ENCODE measurements at regions not wholly inside any gene's neighbourhood (a gene's known extent, or its start where the extent isn't known, plus 50 kb on each side); places are given as distances from the start of the nearest gene placed in this dataset.

DNA sequence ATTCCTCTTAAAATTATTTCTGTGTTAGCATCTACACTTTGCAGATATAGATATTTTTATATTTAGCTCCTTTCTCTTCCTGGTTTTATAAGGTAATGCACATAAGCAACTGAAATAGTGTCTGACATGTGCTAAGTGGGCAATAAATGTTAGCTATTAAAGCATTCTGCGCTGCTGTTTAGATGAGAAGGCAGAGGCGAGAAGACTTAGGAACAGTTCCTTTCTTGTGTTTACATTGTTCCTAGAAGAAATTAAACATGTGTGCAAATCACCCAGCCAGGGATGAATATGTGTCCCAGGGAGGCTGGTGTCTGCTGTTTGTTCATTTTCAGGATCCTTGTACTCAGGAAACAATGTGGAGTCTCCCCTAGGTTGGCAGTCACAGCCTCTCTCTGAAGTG lies 292.3 kb downstream of the PMP22 start:
- H3K4me3 Mint-ChIP-seq = no peak overlapping the region
- H3K9me3 Mint-ChIP-seq = peaks cover 26% of the 10 kb centered on the region
- H3K36me3 Mint-ChIP-seq (ENCODE audit: low read depth) = no peaks in the 10 kb centered on the region
- H3K27me3 Mint-ChIP-seq = peaks cover 24% of the 10 kb centered on the region
- H3K27ac Mint-ChIP-seq = no peak overlapping the region
- H3K4me1 Mint-ChIP-seq (ENCODE audit: low read depth) = no peaks in the 10 kb centered on the region

GRCh38 chr17:14971054-14971453 lies 294.1 kb downstream of the PMP22 start:
- peaks cover 26% of the 10 kb centered on the region for H3K9me3 Mint-ChIP-seq

GRCh38 chr17:14959106-14959648 lies 305.9 kb downstream of the PMP22 start:
- Mint-ChIP-seq H3K4me1 (ENCODE audit: low read depth) (no peaks in the 10 kb centered on the region), H3K4me3 (no peak overlapping the region), H3K36me3 (ENCODE audit: low read depth) (no peaks in the 10 kb centered on the region), H3K27ac (no peak overlapping the region), H3K9me3 (no peaks in the 10 kb centered on the region), H3K27me3 (peaks cover 3% of the 10 kb centered on the region)

More at GRCh38 chr17:14971054-14971453, 294.1 kb downstream of the PMP22 start:
- Mint-ChIP-seq H3K4me1 (ENCODE audit: low read depth) (no peaks in the 10 kb centered on the region), H3K36me3 (ENCODE audit: low read depth) (no peaks in the 10 kb centered on the region), H3K27ac (no peak overlapping the region), H3K4me3 (no peak overlapping the region), H3K27me3 (peaks cover 24% of the 10 kb centered on the region)

GRCh38 chr17:14953405-14953804 lies 311.7 kb downstream of the PMP22 start:
- H3K9me3 Mint-ChIP-seq = no peaks in the 10 kb centered on the region
- H3K27ac Mint-ChIP-seq = no peak overlapping the region
- no peaks in the 10 kb centered on the region for H3K36me3 Mint-ChIP-seq (ENCODE audit: low read depth)
- H3K4me3 Mint-ChIP-seq = no peak overlapping the region
- H3K4me1 Mint-ChIP-seq (ENCODE audit: low read depth) = no peaks in the 10 kb centered on the region
- peaks cover 7% of the 10 kb centered on the region for H3K27me3 Mint-ChIP-seq

DNA sequence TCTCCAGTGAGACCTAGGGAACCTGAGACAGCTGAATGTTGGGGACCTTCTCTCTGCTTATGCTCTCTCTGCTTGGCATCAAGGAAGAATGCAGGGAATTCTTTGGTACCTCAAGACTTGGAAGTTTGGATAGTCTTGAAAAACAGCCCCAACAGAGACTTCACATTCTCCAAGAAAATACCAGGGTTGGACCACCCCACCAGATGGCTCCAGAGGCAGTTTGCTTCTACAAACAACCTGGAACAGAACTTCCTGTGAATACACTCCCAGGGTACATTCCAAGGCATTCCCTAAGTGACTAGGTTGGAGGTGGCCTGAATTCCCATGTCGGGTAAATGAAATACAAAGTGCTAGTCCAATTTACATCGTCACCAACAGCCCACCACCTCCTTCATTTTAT lies 314.4 kb downstream of the PMP22 start:
- no peak overlapping the region for H3K4me3 Mint-ChIP-seq
- no peaks in the 10 kb centered on the region for H3K9me3 Mint-ChIP-seq
- no peak overlapping the region for H3K27ac Mint-ChIP-seq
- peaks cover 4% of the 10 kb centered on the region for H3K27me3 Mint-ChIP-seq
- H3K36me3 Mint-ChIP-seq (ENCODE audit: low read depth) = no peaks in the 10 kb centered on the region
- H3K4me1 Mint-ChIP-seq (ENCODE audit: low read depth) = no peaks in the 10 kb centered on the region

DNA sequence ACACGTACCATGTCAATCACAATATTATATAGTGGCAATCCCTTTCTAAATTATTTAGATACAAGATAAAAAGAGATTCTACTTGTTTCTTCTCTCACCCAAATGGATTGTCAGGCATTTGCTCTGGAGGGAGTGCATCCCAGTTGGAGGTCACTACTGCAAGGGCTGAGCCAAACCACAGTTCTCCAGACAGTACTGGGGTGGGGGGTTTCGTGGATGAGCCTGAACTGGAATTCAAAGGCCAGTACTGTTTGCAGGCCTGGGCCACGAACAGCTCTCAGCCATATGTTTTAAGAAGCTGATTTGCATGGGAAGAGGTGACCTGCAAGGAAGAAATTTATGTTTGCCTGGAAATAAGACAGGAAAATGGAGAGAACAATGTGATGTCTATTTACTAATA lies 314.9 kb downstream of the PMP22 start:
- Mint-ChIP-seq H3K27ac (no peak overlapping the region), H3K27me3 (peaks cover 4% of the 10 kb centered on the region), H3K4me3 (no peak overlapping the region), H3K36me3 (ENCODE audit: low read depth) (no peaks in the 10 kb centered on the region), H3K9me3 (no peaks in the 10 kb centered on the region), H3K4me1 (ENCODE audit: low read depth) (no peaks in the 10 kb centered on the region)

- H3K4me3 Mint-ChIP-seq = no peak overlapping the region
- peaks cover 4% of the 10 kb centered on the region for H3K27me3 Mint-ChIP-seq
- H3K36me3 Mint-ChIP-seq (ENCODE audit: low read depth) = no peaks in the 10 kb centered on the region
- no peaks in the 10 kb centered on the region for H3K4me1 Mint-ChIP-seq (ENCODE audit: low read depth)
- no peak overlapping the region for H3K27ac Mint-ChIP-seq
- H3K9me3 Mint-ChIP-seq = no peaks in the 10 kb centered on the region
These were observed 317.5 kb downstream of the PMP22 start for GRCh38 chr17:14947671-14948070.

- Mint-ChIP-seq H3K4me3 (no peak overlapping the region), H3K9me3 (no peaks in the 10 kb centered on the region), H3K36me3 (ENCODE audit: low read depth) (no peaks in the 10 kb centered on the region), H3K4me1 (ENCODE audit: low read depth) (no peaks in the 10 kb centered on the region), H3K27me3 (peaks cover 11% of the 10 kb centered on the region), H3K27ac (no peak overlapping the region)
These were observed 318.6 kb downstream of the PMP22 start for GRCh38 chr17:14946481-14946880.

- H3K4me1 Mint-ChIP-seq (ENCODE audit: low read depth) = no peaks in the 10 kb centered on the region
- H3K9me3 Mint-ChIP-seq = no peaks in the 10 kb centered on the region
- H3K27ac Mint-ChIP-seq = no peak overlapping the region
- H3K36me3 Mint-ChIP-seq (ENCODE audit: low read depth) = no peaks in the 10 kb centered on the region
- H3K4me3 Mint-ChIP-seq = no peak overlapping the region
- peaks cover 11% of the 10 kb centered on the region for H3K27me3 Mint-ChIP-seq
These were observed 322.5 kb downstream of the PMP22 start for GRCh38 chr17:14942526-14943190.

- H3K27ac Mint-ChIP-seq = no peak overlapping the region
- no peaks in the 10 kb centered on the region for H3K9me3 Mint-ChIP-seq
- peaks cover 20% of the 10 kb centered on the region for H3K27me3 Mint-ChIP-seq
- no peaks in the 10 kb centered on the region for H3K4me1 Mint-ChIP-seq (ENCODE audit: low read depth)
- no peak overlapping the region for H3K4me3 Mint-ChIP-seq
- no peaks in the 10 kb centered on the region for H3K36me3 Mint-ChIP-seq (ENCODE audit: low read depth)
These were observed 324.2 kb downstream of the PMP22 start for GRCh38 chr17:14940938-14941265.

DNA sequence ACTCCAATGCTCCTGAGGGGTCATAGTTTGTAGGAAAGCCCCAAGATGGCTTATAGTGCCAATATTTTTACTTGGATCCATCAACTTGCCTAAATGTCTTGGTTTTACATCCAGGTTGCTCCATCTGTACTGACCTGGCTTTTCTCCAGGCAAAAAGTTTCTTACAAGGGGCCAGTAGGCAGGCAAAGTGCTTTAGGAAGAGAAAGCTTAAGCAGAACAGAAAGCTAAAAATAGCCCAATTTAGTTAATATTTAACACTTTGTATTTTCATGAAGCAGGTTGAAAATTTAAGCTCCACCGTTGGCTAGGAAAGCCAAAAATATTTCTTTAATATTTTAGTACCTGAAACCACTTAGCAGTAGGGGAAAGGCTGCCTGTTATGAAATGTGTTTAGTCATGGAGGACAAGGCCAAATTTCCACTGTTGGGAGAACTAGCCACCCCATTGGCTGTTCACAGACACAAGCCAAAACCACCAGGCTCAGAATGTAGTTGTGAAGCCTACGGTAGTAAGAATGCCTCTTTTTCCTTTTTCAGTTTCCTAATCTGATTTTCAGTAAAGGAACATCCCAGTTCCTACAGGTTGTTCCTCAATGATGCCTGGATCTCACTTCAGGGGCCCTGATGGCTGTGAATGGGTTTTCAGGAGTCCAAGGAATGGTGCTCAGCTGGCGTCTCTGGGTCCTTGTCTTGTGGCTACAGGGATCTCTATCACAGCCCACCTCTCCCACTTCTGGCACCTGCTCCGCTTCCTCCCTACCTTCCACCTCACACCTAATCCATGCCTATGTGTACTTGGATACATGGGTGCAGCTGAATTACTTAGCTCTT lies 324.8 kb downstream of the PMP22 start:
- Mint-ChIP-seq H3K27me3 (peaks cover 20% of the 10 kb centered on the region), H3K4me1 (ENCODE audit: low read depth) (no peaks in the 10 kb centered on the region), H3K36me3 (ENCODE audit: low read depth) (no peaks in the 10 kb centered on the region), H3K27ac (no peak overlapping the region), H3K9me3 (no peaks in the 10 kb centered on the region), H3K4me3 (no peak overlapping the region)

- Mint-ChIP-seq H3K36me3 (ENCODE audit: low read depth) (no peaks in the 10 kb centered on the region), H3K4me1 (ENCODE audit: low read depth) (no peaks in the 10 kb centered on the region)
These were observed 329.2 kb downstream of the PMP22 start for GRCh38 chr17:14935845-14936485.

GRCh38 chr17:14935139-14935841 lies 329.8 kb downstream of the PMP22 start:
- Mint-ChIP-seq H3K4me3 (no peak overlapping the region), H3K27ac (no peak overlapping the region), H3K36me3 (ENCODE audit: low read depth) (no peaks in the 10 kb centered on the region), H3K27me3 (peaks cover 12% of the 10 kb centered on the region), H3K4me1 (ENCODE audit: low read depth) (no peaks in the 10 kb centered on the region), H3K9me3 (no peaks in the 10 kb centered on the region)

More at GRCh38 chr17:14935845-14936485, 329.2 kb downstream of the PMP22 start:
- Mint-ChIP-seq H3K9me3 (no peaks in the 10 kb centered on the region), H3K27ac (no peak overlapping the region), H3K27me3 (peaks cover 12% of the 10 kb centered on the region), H3K4me3 (no peak overlapping the region)

DNA sequence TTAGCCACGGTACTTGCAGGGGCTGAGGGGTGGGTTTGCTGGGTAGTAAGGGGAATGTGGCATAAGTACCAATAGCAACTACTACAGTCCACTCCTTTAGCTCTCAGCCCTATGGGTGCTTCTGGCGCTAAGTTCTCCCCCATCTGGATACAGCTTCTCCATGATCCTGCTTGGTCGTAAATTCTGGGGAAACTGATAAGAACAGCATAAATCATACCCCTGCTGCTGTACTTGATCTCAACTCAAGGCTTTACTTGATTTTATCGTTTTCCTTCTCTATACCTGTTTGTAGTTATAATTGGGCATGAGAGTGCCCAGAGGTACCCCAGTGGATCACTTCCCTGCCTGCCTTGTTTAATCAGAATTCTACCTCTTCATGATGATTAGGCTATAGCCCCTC lies 331.4 kb downstream of the PMP22 start:
- Mint-ChIP-seq H3K4me1 (ENCODE audit: low read depth) (no peaks in the 10 kb centered on the region), H3K4me3 (no peak overlapping the region), H3K27ac (no peak overlapping the region), H3K27me3 (peaks cover 12% of the 10 kb centered on the region), H3K9me3 (no peaks in the 10 kb centered on the region), H3K36me3 (ENCODE audit: low read depth) (no peaks in the 10 kb centered on the region)
